ENCODE measurements at regions not wholly inside any gene's neighbourhood (a gene's known extent, or its start where the extent isn't known, plus 50 kb on each side); places are given as distances from the start of the nearest gene placed in this dataset.

- TF ChIP-seq USF2 (IDR thresholded peaks at IDR 0.05; ENCODE audit: low read depth, low read length) (no peak), CTCF (conservative IDR thresholded peaks at IDR 0.05; ENCODE audit: low read depth, low read length) (no peak), CHD1 (IDR thresholded peaks at IDR 0.05; ENCODE audit: low read depth, low read length) (no peak), POLR2A (IDR thresholded peaks at IDR 0.05; ENCODE audit: low read depth, low read length) (no peak), RAD21 (IDR thresholded peaks at IDR 0.05; ENCODE audit: low read length) (no peak), MAZ (IDR thresholded peaks at IDR 0.05; ENCODE audit: borderline replicate concordance, low read depth, low read length) (no peak), CEBPB (IDR thresholded peaks at IDR 0.05; ENCODE audit: low read depth, low read length) (no peak), RFX5 (IDR thresholded peaks at IDR 0.05; ENCODE audit: low read depth, low read length) (no peak), NFE2L2 (IDR thresholded peaks at IDR 0.05; ENCODE audit: low read depth, low read length) (no peak), MXI1 (IDR thresholded peaks at IDR 0.05; ENCODE audit: borderline replicate concordance, low read depth, low read length) (no peak), FOS (IDR thresholded peaks at IDR 0.05; ENCODE audit: low read depth, low read length) (no peak)
Observed at GRCh38 chr13:80704369-80704768, 363.4 kb upstream of the SPRY2 start.

All from IMR-90 (cell line).